ENCODE measurements at regions not wholly inside any gene's neighbourhood (a gene's known extent, or its start where the extent isn't known, plus 50 kb on each side); places are given as distances from the start of the nearest gene placed in this dataset.

DNA sequence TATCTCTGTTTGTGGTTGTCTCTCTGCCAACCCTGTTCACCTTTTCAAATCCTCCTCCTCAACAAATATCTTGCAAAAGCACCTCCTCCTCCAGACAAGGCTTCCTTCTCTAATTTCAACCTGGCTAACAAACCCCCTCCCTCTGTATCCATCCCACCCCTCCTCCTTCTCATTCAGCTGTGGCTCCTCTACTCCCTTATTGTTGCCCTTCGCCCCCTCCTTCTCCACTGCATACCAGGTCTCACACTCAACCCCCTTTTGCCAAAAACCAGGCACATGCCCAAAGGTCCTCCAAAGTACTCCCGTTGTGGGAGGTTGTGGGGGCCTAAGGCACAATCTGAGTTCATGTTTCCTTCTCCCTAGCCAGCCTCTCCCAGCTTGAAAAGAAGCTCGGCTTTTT, 110.6 kb downstream of the JRKL start:
- no peak for TF ChIP-seq NR3C1 (IDR thresholded peaks at IDR 0.05)
- TF ChIP-seq, protein P1, sequence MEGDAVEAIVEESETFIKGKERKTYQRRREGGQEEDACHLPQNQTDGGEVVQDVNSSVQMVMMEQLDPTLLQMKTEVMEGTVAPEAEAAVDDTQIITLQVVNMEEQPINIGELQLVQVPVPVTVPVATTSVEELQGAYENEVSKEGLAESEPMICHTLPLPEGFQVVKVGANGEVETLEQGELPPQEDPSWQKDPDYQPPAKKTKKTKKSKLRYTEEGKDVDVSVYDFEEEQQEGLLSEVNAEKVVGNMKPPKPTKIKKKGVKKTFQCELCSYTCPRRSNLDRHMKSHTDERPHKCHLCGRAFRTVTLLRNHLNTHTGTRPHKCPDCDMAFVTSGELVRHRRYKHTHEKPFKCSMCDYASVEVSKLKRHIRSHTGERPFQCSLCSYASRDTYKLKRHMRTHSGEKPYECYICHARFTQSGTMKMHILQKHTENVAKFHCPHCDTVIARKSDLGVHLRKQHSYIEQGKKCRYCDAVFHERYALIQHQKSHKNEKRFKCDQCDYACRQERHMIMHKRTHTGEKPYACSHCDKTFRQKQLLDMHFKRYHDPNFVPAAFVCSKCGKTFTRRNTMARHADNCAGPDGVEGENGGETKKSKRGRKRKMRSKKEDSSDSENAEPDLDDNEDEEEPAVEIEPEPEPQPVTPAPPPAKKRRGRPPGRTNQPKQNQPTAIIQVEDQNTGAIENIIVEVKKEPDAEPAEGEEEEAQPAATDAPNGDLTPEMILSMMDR (IDR thresholded peaks at IDR 0.05), result no peak
- no peak for TF ChIP-seq POLR2A (IDR thresholded peaks at IDR 0.05; ENCODE audit: low read length)
- TF ChIP-seq FOSL2 (IDR thresholded peaks at IDR 0.05), result no peak
- no peak for TF ChIP-seq FOSL2 (CRISPR knock-in tag; IDR thresholded peaks at IDR 0.05)
- TF ChIP-seq, protein P2, sequence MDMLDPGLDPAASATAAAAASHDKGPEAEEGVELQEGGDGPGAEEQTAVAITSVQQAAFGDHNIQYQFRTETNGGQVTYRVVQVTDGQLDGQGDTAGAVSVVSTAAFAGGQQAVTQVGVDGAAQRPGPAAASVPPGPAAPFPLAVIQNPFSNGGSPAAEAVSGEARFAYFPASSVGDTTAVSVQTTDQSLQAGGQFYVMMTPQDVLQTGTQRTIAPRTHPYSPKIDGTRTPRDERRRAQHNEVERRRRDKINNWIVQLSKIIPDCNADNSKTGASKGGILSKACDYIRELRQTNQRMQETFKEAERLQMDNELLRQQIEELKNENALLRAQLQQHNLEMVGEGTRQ (IDR thresholded peaks at IDR 0.05), result no peak
- no peak for TF ChIP-seq CHD2 (IDR thresholded peaks at IDR 0.05; ENCODE audit: low read length, partially characterized antibody)
- TF ChIP-seq, protein P3, sequence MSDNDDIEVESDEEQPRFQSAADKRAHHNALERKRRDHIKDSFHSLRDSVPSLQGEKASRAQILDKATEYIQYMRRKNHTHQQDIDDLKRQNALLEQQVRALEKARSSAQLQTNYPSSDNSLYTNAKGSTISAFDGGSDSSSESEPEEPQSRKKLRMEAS (IDR thresholded peaks at IDR 0.05), result no peak
- no peak for TF ChIP-seq RFX5 (IDR thresholded peaks at IDR 0.05)
- no peak for TF ChIP-seq KDM1A (IDR thresholded peaks at IDR 0.05; ENCODE audit: low read depth)
- no peak for TF ChIP-seq CEBPB (IDR thresholded peaks at IDR 0.05)
- TF ChIP-seq EP300 (IDR thresholded peaks at IDR 0.05), result no peak
- TF ChIP-seq POLR2AphosphoS2 (conservative IDR thresholded peaks at IDR 0.05; ENCODE audit: low read length), result no peak
- TF ChIP-seq JUNB (IDR thresholded peaks at IDR 0.05), result no peak
- TF ChIP-seq, protein P4, sequence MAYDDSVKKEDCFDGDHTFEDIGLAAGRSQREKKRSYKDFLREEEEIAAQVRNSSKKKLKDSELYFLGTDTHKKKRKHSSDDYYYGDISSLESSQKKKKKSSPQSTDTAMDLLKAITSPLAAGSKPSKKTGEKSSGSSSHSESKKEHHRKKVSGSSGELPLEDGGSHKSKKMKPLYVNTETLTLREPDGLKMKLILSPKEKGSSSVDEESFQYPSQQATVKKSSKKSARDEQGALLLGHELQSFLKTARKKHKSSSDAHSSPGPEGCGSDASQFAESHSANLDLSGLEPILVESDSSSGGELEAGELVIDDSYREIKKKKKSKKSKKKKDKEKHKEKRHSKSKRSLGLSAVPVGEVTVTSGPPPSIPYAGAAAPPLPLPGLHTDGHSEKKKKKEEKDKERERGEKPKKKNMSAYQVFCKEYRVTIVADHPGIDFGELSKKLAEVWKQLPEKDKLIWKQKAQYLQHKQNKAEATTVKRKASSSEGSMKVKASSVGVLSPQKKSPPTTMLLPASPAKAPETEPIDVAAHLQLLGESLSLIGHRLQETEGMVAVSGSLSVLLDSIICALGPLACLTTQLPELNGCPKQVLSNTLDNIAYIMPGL (CRISPR knock-in tag; IDR thresholded peaks at IDR 0.05; ENCODE audit: borderline replicate concordance), result no peak

Data from A549 (cell line).